GM18517 (cell line): ENCODE measurements at regions not wholly inside any gene's neighbourhood (a gene's known extent, or its start where the extent isn't known, plus 50 kb on each side); places are given as distances from the start of the nearest gene placed in this dataset.
A peak's percentile ranks its signal among the peaks of the same experiment; 100 is the strongest.

Source experiments
- ATAC-seq: cut with Tn5 transposase; IDR thresholded peaks from one replicate; pipeline ENCODE4 v1.9.1; 2021; ENCODE audit warnings: mild to moderate bottlenecking, moderate library complexity; ENCODE audit not compliant: unreplicated experiment

- no peak for ATAC-seq
Measured at GRCh38 chr20:57908704-57909630, 199.2 kb upstream of the PMEPA1 start.

GRCh38 chr20:57908226-57908625 lies 198.4 kb upstream of the PMEPA1 start:
- ATAC-seq: no peak

GRCh38 chr20:57907131-57908000 lies 197.6 kb upstream of the PMEPA1 start:
- no peak for ATAC-seq

- ATAC-seq: no peak
Measured at GRCh38 chr20:57905448-57905847, 195.6 kb upstream of the PMEPA1 start.

- no peak for ATAC-seq
Measured at GRCh38 chr20:57904314-57905105, 194.7 kb upstream of the PMEPA1 start.

- peak; percentile 56 for ATAC-seq
Measured at GRCh38 chr20:57902473-57902872, 192.7 kb upstream of the PMEPA1 start.

GRCh38 chr20:57901526-57901925 lies 191.7 kb upstream of the PMEPA1 start:
- no peak for ATAC-seq

GRCh38 chr20:57900226-57900905 lies 190.6 kb upstream of the PMEPA1 start:
- no peak for ATAC-seq

- no peak for ATAC-seq
Measured at GRCh38 chr20:57899554-57899953, 189.7 kb upstream of the PMEPA1 start.

- no peak for ATAC-seq
Measured at GRCh38 chr20:57898332-57898731, 188.5 kb upstream of the PMEPA1 start.

GRCh38 chr20:57897891-57898290 lies 188.1 kb upstream of the PMEPA1 start:
- ATAC-seq: no peak

GRCh38 chr20:57897156-57897874 lies 187.5 kb upstream of the PMEPA1 start:
- no peak for ATAC-seq

GRCh38 chr20:57896563-57896962 lies 186.7 kb upstream of the PMEPA1 start:
- ATAC-seq: no peak

- no peak for ATAC-seq
Measured at GRCh38 chr20:57896017-57896416, 186.2 kb upstream of the PMEPA1 start.

- no peak for ATAC-seq
Measured at GRCh38 chr20:57895161-57895855, 185.5 kb upstream of the PMEPA1 start.

- ATAC-seq: no peak
Measured at GRCh38 chr20:57894522-57894921, 184.7 kb upstream of the PMEPA1 start.

GRCh38 chr20:57894096-57894495 lies 184.3 kb upstream of the PMEPA1 start:
- no peak for ATAC-seq

- no peak for ATAC-seq
Measured at GRCh38 chr20:57893366-57893999, 183.7 kb upstream of the PMEPA1 start.

- no peak for ATAC-seq
Measured at GRCh38 chr20:57892471-57892870, 182.7 kb upstream of the PMEPA1 start.
